GM20431 (cell line): ENCODE measurements at regions not wholly inside any gene's neighbourhood (a gene's known extent, or its start where the extent isn't known, plus 50 kb on each side); places are given as distances from the start of the nearest gene placed in this dataset.

ENCODE experiments used
- in situ Hi-C: fragments of 300-500 bp; cut with MseI, MboI; formaldehyde crosslinking; loops from one replicate; pipeline ENCODE4 v1.15.0; 2020; ENCODE audit warnings: low sequenced_read_pairs; ENCODE audit not compliant: unreplicated experiment

- in situ Hi-C loops, result no loop called here
Measured at GRCh38 chr7:124366118-124366517, 333.3 kb upstream of the TMEM229A start.

GRCh38 chr7:124364283-124364682, 331.4 kb upstream of the TMEM229A start:
- in situ Hi-C loops, result no loop called here

GRCh38 chr7:124354201-124354600, 321.3 kb upstream of the TMEM229A start:
- in situ Hi-C loops, result no loop called here

- in situ Hi-C loops, result no loop called here
Measured at GRCh38 chr7:124351950-124352349, 319.1 kb upstream of the TMEM229A start.

GRCh38 chr7:124349443-124349842, 316.6 kb upstream of the TMEM229A start:
- in situ Hi-C loops, result no loop called here

GRCh38 chr7:124338861-124339260, 306.0 kb upstream of the TMEM229A start:
- in situ Hi-C loops, result no loop called here

GRCh38 chr7:124330731-124331407, 298.0 kb upstream of the TMEM229A start:
- in situ Hi-C loops, result no loop called here

- in situ Hi-C loops, result no loop called here
Measured at GRCh38 chr7:124328774-124329173, 295.9 kb upstream of the TMEM229A start.

- in situ Hi-C loops, result no loop called here
Measured at GRCh38 chr7:124324262-124324661, 291.4 kb upstream of the TMEM229A start.

- in situ Hi-C loops, result no loop called here
Measured at GRCh38 chr7:124323597-124323996, 290.7 kb upstream of the TMEM229A start.

- in situ Hi-C loops, result no loop called here
Measured at GRCh38 chr7:124322561-124322960, 289.7 kb upstream of the TMEM229A start.

- in situ Hi-C loops, result no loop called here
Measured at GRCh38 chr7:124318721-124319450, 286.0 kb upstream of the TMEM229A start.

- in situ Hi-C loops, result no loop called here
Measured at GRCh38 chr7:124310934-124311390, 278.1 kb upstream of the TMEM229A start.

- in situ Hi-C loops, result no loop called here
Measured at GRCh38 chr7:124308384-124308783, 275.5 kb upstream of the TMEM229A start.

GRCh38 chr7:124295289-124295688, 262.4 kb upstream of the TMEM229A start:
- in situ Hi-C loops, result no loop called here

- in situ Hi-C loops, result no loop called here
Measured at GRCh38 chr7:124284937-124285336, 252.1 kb upstream of the TMEM229A start.

- in situ Hi-C loops, result no loop called here
Measured at GRCh38 chr7:124276005-124276622, 243.2 kb upstream of the TMEM229A start.

- in situ Hi-C loops, result no loop called here
Measured at GRCh38 chr7:124275411-124275810, 242.5 kb upstream of the TMEM229A start.

- in situ Hi-C loops, result no loop called here
Measured at GRCh38 chr7:124269774-124270173, 236.9 kb upstream of the TMEM229A start.

GRCh38 chr7:124267154-124267553, 234.3 kb upstream of the TMEM229A start:
- in situ Hi-C loops, result no loop called here

- in situ Hi-C loops, result no loop called here
Measured at GRCh38 chr7:124263232-124263827, 230.5 kb upstream of the TMEM229A start.
